Breast epithelium (tissue), 4 donors: ENCODE measurements at regions not wholly inside any gene's neighbourhood (a gene's known extent, or its start where the extent isn't known, plus 50 kb on each side); places are given as distances from the start of the nearest gene placed in this dataset.
"Not testable (repeated sequence)": the region's sequence is repeated elsewhere in the genome, so short reads cannot be mapped to it uniquely, and the experiment has no call there.

Experiments used
- DNase-seq, 2 donors: peaks; one replicate each; pipeline ENCODE4 v3.0.0-alpha.2; 2019; ENCODE audit warnings: low spot score in 2 of 2
- H3K27ac ChIP-seq, 2 donors: fragments of 200-600 bp; sonication (generic) in 1 of 2; one replicate each; pipeline ENCODE4 v1.5.1; 2016 to 2019; ENCODE audit warnings: mild to moderate bottlenecking in 1 of 2
- H3K27me3 ChIP-seq, 2 donors: fragments of 200-600 bp; sonication (generic) in 1 of 2; one replicate each; pipeline versions ENCODE4 v1.5.1 to v1.6.0; 2017 to 2019; ENCODE audit warnings: control low read depth in 1 of 2, mild to moderate bottlenecking in 1 of 2
- H3K36me3 ChIP-seq: fragments of 200-600 bp; one replicate; pipeline ENCODE4 v1.5.1; 2019
- H3K4me1 ChIP-seq, 2 donors: fragments of 200-600 bp; sonication (generic); one replicate each; pipeline ENCODE4 v1.5.1; 2016 to 2019; ENCODE audit warnings: control low read depth in 1 of 2
- H3K4me3 ChIP-seq, 3 donors: fragments of 200-600 bp; sonication (generic); 1 replicate in 2 of 3; 2 replicates in 1 of 3; pipeline ENCODE4 v1.5.1; 2016 to 2019; ENCODE audit warnings: mild to moderate bottlenecking in 3 of 3, moderate library complexity in 2 of 3
- H3K9me3 ChIP-seq, 2 donors: fragments of 200-600 bp; sonication (generic) in 1 of 2; one replicate each; pipeline ENCODE4 v1.5.1; 2016 to 2019; ENCODE audit warnings: control low read depth in 1 of 2
- CTCF ChIP-seq, 3 donors: fragments of 450-650 bp; IDR thresholded peaks; one replicate each; pipeline ENCODE4 v1.5.1; 2016 to 2017; ENCODE audit warnings: antibody characterized with exemption in 3 of 3, mild to moderate bottlenecking in 3 of 3, moderate library complexity in 3 of 3
- POLR2A ChIP-seq: fragments of 450-650 bp; IDR thresholded peaks from one replicate; pipeline ENCODE4 v1.6.1; 2016; ENCODE audit warnings: antibody characterized with exemption, mild to moderate bottlenecking, moderate library complexity
- POLR2AphosphoS5 ChIP-seq, 3 donors: sonication (generic); formaldehyde crosslinking; IDR thresholded peaks; one replicate each; pipeline ENCODE4 v1.6.1; 2017; ENCODE audit warnings: antibody characterized with exemption in 3 of 3
- intact Hi-C: fragments of 100-400 bp; cut with DNase I; formaldehyde crosslinking; loops from one replicate; pipeline ENCODE4 v1.15.1; 2023; ENCODE audit warnings: low total_unique reads

DNA sequence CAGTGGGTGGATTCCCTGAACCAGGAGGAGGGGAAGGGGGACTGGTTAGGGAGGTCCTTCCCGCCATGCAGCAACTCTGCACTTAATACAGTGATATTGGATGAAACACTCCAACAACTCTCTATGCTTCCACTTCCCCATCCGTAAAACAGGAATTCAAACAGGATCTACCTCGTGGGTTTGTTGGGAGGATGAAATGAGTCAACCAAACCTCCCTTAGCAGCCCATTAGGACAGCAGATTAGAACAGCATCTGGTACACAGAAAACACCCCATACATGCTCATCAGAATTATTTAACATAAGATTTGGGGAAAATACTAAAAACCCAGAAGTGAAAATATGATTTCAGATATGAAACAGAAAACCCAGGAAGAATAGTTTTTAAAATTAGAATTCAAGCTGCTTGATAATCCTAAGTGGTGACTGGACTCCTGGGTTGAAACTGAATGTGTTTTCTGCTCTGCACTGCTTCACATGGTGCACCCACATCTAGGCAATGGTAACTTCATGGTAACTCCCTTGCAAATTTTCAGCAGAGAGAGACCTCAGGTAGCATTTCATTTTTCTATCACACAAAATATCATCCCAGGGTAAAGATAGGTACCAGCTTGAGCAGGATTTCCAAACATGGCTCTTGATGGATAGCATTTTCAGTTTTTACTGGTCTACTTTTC, 326.8 kb upstream of the FRG2C start:
- no peaks in the 10 kb centered on the region for H3K4me1 ChIP-seq
- intact Hi-C loops = no loop called here
- H3K9me3 ChIP-seq = no peaks in the 10 kb centered on the region
- H3K36me3 ChIP-seq = no peaks in the 10 kb centered on the region
- DNase-seq = no peak
- TF ChIP-seq CTCF (IDR thresholded peaks at IDR 0.05) (no peak), POLR2AphosphoS5 (IDR thresholded peaks at IDR 0.05) (no peak), POLR2A (no peak)
- no peak overlapping the region for H3K4me3 ChIP-seq
- no peaks in the 10 kb centered on the region for H3K27me3 ChIP-seq
- no peak overlapping the region for H3K27ac ChIP-seq

DNA sequence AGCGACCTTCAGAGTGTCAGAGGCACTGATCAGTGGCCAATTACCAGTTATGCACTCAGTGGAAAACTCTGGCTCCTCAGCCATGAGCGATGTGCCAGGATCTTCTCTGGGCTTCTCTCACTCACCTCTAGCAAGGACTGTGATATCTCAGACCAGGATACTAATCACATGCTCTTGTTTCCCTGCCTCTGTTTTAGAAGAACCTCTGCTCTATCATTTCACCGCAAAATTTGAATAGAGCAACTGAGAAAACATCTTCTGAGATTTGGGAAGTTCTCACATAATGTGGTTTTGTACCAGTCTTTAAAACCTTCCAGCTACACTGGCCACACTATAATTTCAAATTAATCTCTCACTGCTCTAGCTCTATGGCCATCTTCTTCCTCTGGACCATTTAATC, 325.8 kb upstream of the FRG2C start:
- TF ChIP-seq CTCF (IDR thresholded peaks at IDR 0.05) (no peak), POLR2A (no peak), POLR2AphosphoS5 (IDR thresholded peaks at IDR 0.05) (no peak)
- intact Hi-C loops = no loop called here
- H3K4me3 ChIP-seq = no peak overlapping the region

GRCh38 chr3:75341324-75342067, 322.6 kb upstream of the FRG2C start:
- H3K4me1 ChIP-seq = no peaks in the 10 kb centered on the region
- DNase-seq = no peak
- no peak for TF ChIP-seq POLR2AphosphoS5 (IDR thresholded peaks at IDR 0.05)

More for the DNA sequence above, 325.8 kb upstream of the FRG2C start:
- Histone ChIP-seq H3K9me3 (no peaks in the 10 kb centered on the region), H3K36me3 (no peaks in the 10 kb centered on the region), H3K4me1 (no peaks in the 10 kb centered on the region), H3K27me3 (no peaks in the 10 kb centered on the region), H3K27ac (no peak overlapping the region)
- DNase-seq = no peak

DNA sequence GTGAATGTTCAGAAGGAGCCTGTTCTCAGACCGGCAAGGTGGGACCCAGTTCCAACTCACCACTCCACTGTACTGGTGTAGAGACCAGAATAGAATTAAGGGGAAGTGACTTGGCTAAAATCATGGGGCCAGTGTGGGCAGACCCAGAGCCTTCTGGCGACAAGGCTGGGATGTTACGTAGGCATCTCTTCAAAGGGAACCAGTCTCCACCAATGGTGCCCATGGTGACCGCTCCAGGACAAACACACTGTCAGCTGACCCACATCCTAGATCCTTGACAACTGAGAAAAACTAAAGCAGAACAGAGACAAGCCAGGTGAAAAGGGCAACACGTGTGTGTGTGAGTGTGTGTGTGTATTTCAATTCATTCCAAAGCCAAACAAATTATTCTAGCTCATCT, 321.7 kb upstream of the FRG2C start:
- Histone ChIP-seq H3K4me1 (no peaks in the 10 kb centered on the region), H3K9me3 (no peaks in the 10 kb centered on the region), H3K36me3 (no peaks in the 10 kb centered on the region), H3K4me3 (no peak overlapping the region), H3K27ac (peak overlapping the region in 1 of 2 donors; percentile 68), H3K27me3 (no peaks in the 10 kb centered on the region)
- intact Hi-C loops = no loop called here
- DNase-seq = peak in 1 of 2 donors; percentile 50
- TF ChIP-seq POLR2AphosphoS5 (IDR thresholded peaks at IDR 0.05) (no peak), CTCF (IDR thresholded peaks at IDR 0.05) (no peak), POLR2A (no peak)

More at GRCh38 chr3:75341324-75342067, 322.6 kb upstream of the FRG2C start:
- H3K27me3 ChIP-seq = no peaks in the 10 kb centered on the region
- intact Hi-C loops = no loop called here
- peak overlapping the region; percentile 13 to 68 for H3K27ac ChIP-seq
- H3K36me3 ChIP-seq = no peaks in the 10 kb centered on the region
- H3K4me3 ChIP-seq = no peak overlapping the region
- no peaks in the 10 kb centered on the region for H3K9me3 ChIP-seq

GRCh38 chr3:75350536-75350935, 313.6 kb upstream of the FRG2C start:
- H3K27ac ChIP-seq, H3K4me1 ChIP-seq, H3K36me3 ChIP-seq, H3K27me3 ChIP-seq, H3K9me3 ChIP-seq, H3K4me3 ChIP-seq, intact Hi-C loops, DNase-seq: not testable (repeated sequence)

DNA sequence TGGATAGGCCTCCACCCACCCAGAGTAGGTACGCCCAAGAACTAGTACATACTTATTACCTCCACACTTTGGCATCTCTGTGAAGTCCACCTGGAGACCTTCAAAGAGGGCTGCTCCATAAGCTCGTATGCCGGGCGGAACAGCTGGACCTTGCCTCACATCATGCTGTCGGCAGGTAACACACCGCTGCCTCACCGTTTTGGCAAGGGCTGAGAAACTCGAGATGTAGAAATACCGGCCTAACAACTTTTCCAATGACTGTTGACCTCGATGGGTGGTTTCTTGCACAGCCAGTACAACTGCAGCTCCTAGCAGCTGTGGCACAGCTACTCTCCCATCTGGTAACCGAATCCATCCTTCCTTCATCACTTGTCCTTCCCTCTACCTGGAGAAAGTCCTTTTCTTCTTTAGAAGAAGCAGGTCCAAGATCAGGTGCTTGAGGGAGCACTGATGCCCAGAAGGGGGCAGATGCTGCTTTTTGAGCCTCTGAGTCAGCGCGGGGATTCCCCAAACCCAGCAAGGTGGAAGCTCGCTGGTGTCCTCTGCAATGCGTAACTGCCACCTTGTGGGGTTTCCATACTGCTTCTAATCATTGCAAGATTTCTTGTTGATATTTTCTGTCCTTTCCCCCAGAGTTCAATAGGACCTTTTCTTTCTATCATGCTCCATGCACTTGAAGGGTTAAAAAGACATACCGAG, 301.9 kb upstream of the FRG2C start:
- H3K27ac ChIP-seq = peak overlapping the region in 1 of 2 donors; percentile 57
- intact Hi-C loops = not testable (repeated sequence)

GRCh38 chr3:75372964-75373363, 291.2 kb upstream of the FRG2C start:
- intact Hi-C loops, DNase-seq, H3K27ac ChIP-seq, H3K4me1 ChIP-seq, H3K4me3 ChIP-seq, H3K9me3 ChIP-seq, H3K36me3 ChIP-seq, H3K27me3 ChIP-seq: not testable (repeated sequence)

More for the DNA sequence above, 301.9 kb upstream of the FRG2C start:
- DNase-seq = peak; percentile 62 to 78
- not testable (repeated sequence) for H3K9me3 ChIP-seq, H3K4me1 ChIP-seq, H3K36me3 ChIP-seq, H3K27me3 ChIP-seq, H3K4me3 ChIP-seq

- H3K36me3 ChIP-seq, H3K9me3 ChIP-seq, H3K27me3 ChIP-seq, H3K4me1 ChIP-seq, H3K27ac ChIP-seq, intact Hi-C loops, DNase-seq, H3K4me3 ChIP-seq: not testable (repeated sequence)
Observed at GRCh38 chr3:75379840-75380239, 284.3 kb upstream of the FRG2C start.
